T-cell (primary cell): ENCODE measurements at regions not wholly inside any gene's neighbourhood (a gene's known extent, or its start where the extent isn't known, plus 50 kb on each side); places are given as distances from the start of the nearest gene placed in this dataset.

Source experiments
- ATAC-seq, 4 experiments: fragments of 200-7000 bp in 3 of 4; fragments of 150-1000 bp in 1 of 4; cut with Tn5 transposase; replicated peaks in 1 of 4; 1 replicate in 3 of 4; 2 replicates in 1 of 4; pipeline ENCODE4 v1.10.0; 2021; ENCODE audit warnings: moderate library complexity in 3 of 4, mild to moderate bottlenecking in 2 of 4, moderate number of reproducible peaks in 1 of 4
- CTCF ChIA-PET, 2 donors: fragments of 300-600 bp; sonication (Branson Sonifier 250); formaldehyde crosslinking; loops; one replicate each; lab custom pipeline; 2022; ENCODE audit warnings: antibody characterized with exemption in 2 of 2; lab: Charles Lee
- POLR2A ChIA-PET, 2 donors: fragments of 300-600 bp; sonication (Branson Sonifier 250); formaldehyde crosslinking; loops; one replicate each; lab custom pipeline; 2022; ENCODE audit warnings: antibody characterized with exemption in 2 of 2; lab: Charles Lee
- DNase-seq, 35 experiments: peaks; one replicate each; pipeline versions ENCODE4 v3.0.0 to v3.0.0-alpha.2; 2013 to 2023
- H3K27ac ChIP-seq: one replicate; pipeline ENCODE4 v1.5.1; 2013; ENCODE audit warnings: low read length
- H3K27me3 ChIP-seq, 2 experiments: replicated peaks in 1 of 2; 1 replicate in 1 of 2; 2 replicates in 1 of 2; pipeline versions ENCODE4 v1.6.1 to v1.7.0; 2013; ENCODE audit warnings: low read length in 1 of 2, mixed read lengths in 1 of 2; ENCODE audit not compliant: control insufficient read depth in 2 of 2, insufficient read depth in 2 of 2; ENCODE audit errors: extremely low read depth in 1 of 2
- H3K36me3 ChIP-seq, 2 donors: 1 replicate in 1 of 2; 2 replicates in 1 of 2; pipeline versions ENCODE4 v1.6.1 to v1.7.0; 2013; ENCODE audit warnings: low read length in 1 of 2; ENCODE audit not compliant: control insufficient read depth in 2 of 2, insufficient read depth in 1 of 2; ENCODE audit errors: extremely low read depth in 1 of 2
- H3K4me1 ChIP-seq, 2 experiments: 1 replicate in 1 of 2; 2 replicates in 1 of 2; pipeline versions ENCODE4 v1.6.1 to v1.7.0; 2013; ENCODE audit warnings: low read length in 2 of 2, mixed read lengths in 1 of 2; ENCODE audit not compliant: insufficient read depth in 2 of 2, control insufficient read depth in 1 of 2; ENCODE audit errors: extremely low read depth in 1 of 2
- H3K4me3 ChIP-seq, 2 donors: 1 replicate in 1 of 2; 2 replicates in 1 of 2; pipeline versions ENCODE4 v1.5.1 to v1.7.0; 2013; ENCODE audit warnings: mild to moderate bottlenecking in 2 of 2, low read length in 1 of 2, moderate library complexity in 1 of 2; ENCODE audit not compliant: control insufficient read depth in 1 of 2; ENCODE audit errors: extremely low read depth in 1 of 2
- H3K9me3 ChIP-seq: 2 replicates; pipeline ENCODE4 v1.7.0; 2013
- H3K27ac Mint-ChIP-seq, 2 donors: one replicate each; pipeline ENCODE4 v1.8.0; 2020 to 2021; ENCODE audit warnings: mild to moderate bottlenecking in 2 of 2, mixed read lengths in 2 of 2
- H3K27me3 Mint-ChIP-seq, 2 donors: one replicate each; pipeline ENCODE4 v1.8.0; 2021 to 2022; ENCODE audit warnings: mixed read lengths in 2 of 2
- H3K36me3 Mint-ChIP-seq: one replicate; pipeline ENCODE4 v1.8.0; 2021; ENCODE audit warnings: mixed read lengths
- H3K4me1 Mint-ChIP-seq, 3 donors: one replicate each; pipeline ENCODE4 v1.8.0; 2020 to 2022; ENCODE audit warnings: mixed read lengths in 3 of 3, mild to moderate bottlenecking in 1 of 3
- H3K4me3 Mint-ChIP-seq, 3 donors: one replicate each; pipeline ENCODE4 v1.8.0; 2020 to 2022; ENCODE audit warnings: mild to moderate bottlenecking in 3 of 3, mixed read lengths in 3 of 3, moderate library complexity in 3 of 3
- H3K9me3 Mint-ChIP-seq, 3 donors: one replicate each; pipeline ENCODE4 v1.8.0; 2020 to 2022; ENCODE audit warnings: mixed read lengths in 3 of 3
- WGBS: methylation state at CpG from one replicate; pipeline ENCODE4 v1.1.5; 2013; ENCODE audit warnings: missing lambda C conversion rate; ENCODE audit not compliant: insufficient coverage; 5-methylcytosine and 5-hydroxymethylcytosine counted together

GRCh38 chr2:49255409-49255971 lies 101.2 kb upstream of the FSHR start:
- Histone ChIP-seq H3K27ac (no peak overlapping the region), H3K9me3 (no peaks in the 10 kb centered on the region), H3K4me1 (no peaks in the 10 kb centered on the region), H3K4me3 (no peak overlapping the region), H3K36me3 (no peaks in the 10 kb centered on the region), H3K27me3 (no peaks in the 10 kb centered on the region)
- WGBS, result 70% methylated on average over 3 of the region's 3 CpGs
- Mint-ChIP-seq H3K27ac (no peak overlapping the region), H3K4me1 (no peaks in the 10 kb centered on the region), H3K27me3 (no peaks in the 10 kb centered on the region), H3K4me3 (no peak overlapping the region), H3K36me3 (no peaks in the 10 kb centered on the region), H3K9me3 (peaks cover 0 to 10% (median 4%) of the 10 kb centered on the region in 3 donors)
- CTCF ChIA-PET, result no interaction called here
- no peak for ATAC-seq
- DNase-seq, result no peak
- POLR2A ChIA-PET, result no interaction called here

- Mint-ChIP-seq H3K4me1 (no peaks in the 10 kb centered on the region), H3K27ac (no peak overlapping the region), H3K4me3 (no peak overlapping the region), H3K9me3 (peaks cover 0 to 7% (median 5%) of the 10 kb centered on the region in 3 donors), H3K27me3 (no peaks in the 10 kb centered on the region), H3K36me3 (no peaks in the 10 kb centered on the region)
- Histone ChIP-seq H3K36me3 (no peaks in the 10 kb centered on the region), H3K27ac (no peak overlapping the region), H3K9me3 (no peaks in the 10 kb centered on the region), H3K27me3 (no peaks in the 10 kb centered on the region), H3K4me3 (no peak overlapping the region), H3K4me1 (no peaks in the 10 kb centered on the region)
- ATAC-seq (no peak), DNase-seq (no peak)
- POLR2A ChIA-PET, result no interaction called here
- WGBS, result 33% methylated on average over 1 of the region's 6 CpGs
- CTCF ChIA-PET, result no interaction called here
Observed at GRCh38 chr2:49254401-49254800, 100.1 kb upstream of the FSHR start.

GRCh38 chr2:49251766-49252165 lies 97.5 kb upstream of the FSHR start:
- Mint-ChIP-seq H3K27me3 (no peaks in the 10 kb centered on the region), H3K9me3 (peaks cover 5 to 7% (median 7%) of the 10 kb centered on the region in 3 donors)

GRCh38 chr2:49251251-49251650 lies 96.9 kb upstream of the FSHR start:
- Histone ChIP-seq H3K4me3 (no peak overlapping the region), H3K9me3 (no peaks in the 10 kb centered on the region)
- no peak overlapping the region for H3K27ac Mint-ChIP-seq

More at GRCh38 chr2:49251766-49252165, 97.5 kb upstream of the FSHR start:
- Histone ChIP-seq H3K36me3 (no peaks in the 10 kb centered on the region), H3K4me3 (no peak overlapping the region), H3K27ac (no peak overlapping the region), H3K9me3 (no peaks in the 10 kb centered on the region), H3K27me3 (no peaks in the 10 kb centered on the region), H3K4me1 (no peaks in the 10 kb centered on the region)
- POLR2A ChIA-PET, result no interaction called here
- no peaks in the 10 kb centered on the region for H3K36me3 Mint-ChIP-seq
- DNase-seq, result no peak
- no peak for ATAC-seq
- no peaks in the 10 kb centered on the region for H3K4me1 Mint-ChIP-seq
- no peak overlapping the region for H3K4me3 Mint-ChIP-seq
- CTCF ChIA-PET, result no interaction called here
- no CpG with 5 or more reads among the region's 1 CpG for WGBS
- no peak overlapping the region for H3K27ac Mint-ChIP-seq

GRCh38 chr2:49248506-49248905 lies 94.2 kb upstream of the FSHR start:
- H3K27me3 Mint-ChIP-seq, result no peaks in the 10 kb centered on the region
- CTCF ChIA-PET, result no interaction called here
- peaks cover 7 to 13% (median 13%) of the 10 kb centered on the region in 3 donors for H3K9me3 Mint-ChIP-seq

More at GRCh38 chr2:49251251-49251650, 96.9 kb upstream of the FSHR start:
- H3K27ac ChIP-seq, result no peak overlapping the region
- H3K9me3 Mint-ChIP-seq, result peaks cover 5 to 7% (median 7%) of the 10 kb centered on the region in 3 donors
- H3K27me3 Mint-ChIP-seq, result no peaks in the 10 kb centered on the region
- CTCF ChIA-PET, result no interaction called here
- DNase-seq (no peak), ATAC-seq (no peak)
- no peaks in the 10 kb centered on the region for H3K4me1 Mint-ChIP-seq
- no peaks in the 10 kb centered on the region for H3K36me3 ChIP-seq
- POLR2A ChIA-PET, result no interaction called here
- no peak overlapping the region for H3K4me3 Mint-ChIP-seq
- H3K27me3 ChIP-seq, result no peaks in the 10 kb centered on the region
- H3K36me3 Mint-ChIP-seq, result no peaks in the 10 kb centered on the region
- WGBS, result 89% methylated on average over 4 of the region's 5 CpGs
- H3K4me1 ChIP-seq, result no peaks in the 10 kb centered on the region

GRCh38 chr2:49241991-49242390 lies 87.7 kb upstream of the FSHR start:
- Mint-ChIP-seq H3K27me3 (no peaks in the 10 kb centered on the region), H3K9me3 (peaks cover 11 to 22% (median 12%) of the 10 kb centered on the region in 3 donors), H3K36me3 (no peaks in the 10 kb centered on the region), H3K4me3 (no peak overlapping the region), H3K27ac (no peak overlapping the region), H3K4me1 (no peaks in the 10 kb centered on the region)
- ChIA-PET CTCF (no interaction called here), POLR2A (no interaction called here)
- DNase-seq, result no peak
- Histone ChIP-seq H3K9me3 (no peaks in the 10 kb centered on the region), H3K27ac (no peak overlapping the region), H3K4me1 (no peaks in the 10 kb centered on the region), H3K4me3 (no peak overlapping the region), H3K36me3 (no peaks in the 10 kb centered on the region), H3K27me3 (no peaks in the 10 kb centered on the region)
- ATAC-seq, result no peak

More at GRCh38 chr2:49248506-49248905, 94.2 kb upstream of the FSHR start:
- Mint-ChIP-seq H3K4me3 (no peak overlapping the region), H3K4me1 (no peaks in the 10 kb centered on the region), H3K36me3 (no peaks in the 10 kb centered on the region), H3K27ac (no peak overlapping the region)
- Histone ChIP-seq H3K9me3 (no peaks in the 10 kb centered on the region), H3K4me3 (no peak overlapping the region), H3K27ac (no peak overlapping the region), H3K27me3 (no peaks in the 10 kb centered on the region), H3K36me3 (no peaks in the 10 kb centered on the region), H3K4me1 (no peaks in the 10 kb centered on the region)
- POLR2A ChIA-PET, result no interaction called here
- 100% methylated on average over 1 of the region's 1 CpG for WGBS
- ATAC-seq (no peak), DNase-seq (no peak)

GRCh38 chr2:49241501-49241900 lies 87.2 kb upstream of the FSHR start:
- Histone ChIP-seq H3K4me1 (no peaks in the 10 kb centered on the region), H3K9me3 (no peaks in the 10 kb centered on the region), H3K36me3 (no peaks in the 10 kb centered on the region), H3K27me3 (no peaks in the 10 kb centered on the region), H3K4me3 (no peak overlapping the region), H3K27ac (no peak overlapping the region)
- Mint-ChIP-seq H3K27me3 (no peaks in the 10 kb centered on the region), H3K4me1 (no peaks in the 10 kb centered on the region), H3K9me3 (peaks cover 11 to 26% (median 12%) of the 10 kb centered on the region in 3 donors), H3K36me3 (no peaks in the 10 kb centered on the region), H3K27ac (no peak overlapping the region), H3K4me3 (no peak overlapping the region)
- no peak for ATAC-seq
- CTCF ChIA-PET, result no interaction called here
- DNase-seq, result no peak
- POLR2A ChIA-PET, result no interaction called here
